COR-L47 (cell line): ENCODE measurements at regions not wholly inside any gene's neighbourhood (a gene's known extent, or its start where the extent isn't known, plus 50 kb on each side); places are given as distances from the start of the nearest gene placed in this dataset.

Source experiments
- DNase-seq: peaks from one replicate; lab custom pipeline; 2025; lab: John Stamatoyannopoulos, UW

DNA sequence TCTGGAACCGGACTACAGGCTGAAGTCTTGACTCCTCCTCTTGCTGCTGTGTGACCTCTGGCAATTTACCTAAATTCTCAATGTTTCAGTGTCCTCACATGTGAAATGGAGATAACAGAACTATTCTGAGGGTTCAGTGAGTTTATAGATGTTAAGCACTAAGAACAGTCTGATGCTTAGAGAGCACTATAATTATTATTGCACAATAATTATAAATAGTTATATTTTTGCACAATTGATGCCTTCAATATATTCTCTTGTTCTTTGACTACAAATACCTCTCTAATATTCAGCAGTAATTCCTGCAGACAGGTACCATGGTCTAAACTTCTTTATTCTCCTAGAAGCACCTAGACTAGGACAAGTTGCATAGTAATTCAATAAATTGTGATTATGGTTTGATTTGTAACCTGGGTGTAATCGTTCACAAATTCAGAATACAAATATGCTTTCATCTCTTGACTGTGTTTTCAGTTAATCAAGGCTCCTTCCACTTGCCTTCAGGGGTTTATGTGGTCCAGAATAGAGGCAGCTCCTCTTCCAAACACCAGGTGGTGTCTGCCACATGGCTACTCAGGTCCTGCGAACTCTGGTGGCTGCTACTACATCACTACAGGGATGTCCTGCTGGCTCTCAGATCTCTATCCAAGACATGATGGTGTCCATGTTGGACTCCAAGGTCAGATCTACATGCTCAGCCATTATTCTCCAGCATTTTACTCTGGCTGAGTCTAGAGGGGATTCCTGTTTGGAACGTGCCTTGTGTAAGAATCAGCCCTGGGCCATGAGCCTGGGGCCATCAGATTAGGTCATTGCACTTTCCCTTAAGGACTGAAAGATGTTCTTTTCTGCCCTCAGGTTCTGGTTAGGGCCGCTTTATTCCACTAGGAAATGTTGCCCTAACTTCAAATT is 103.4 kb downstream of the QRFPR start:
- DNase-seq, result peak; percentile 6

DNA sequence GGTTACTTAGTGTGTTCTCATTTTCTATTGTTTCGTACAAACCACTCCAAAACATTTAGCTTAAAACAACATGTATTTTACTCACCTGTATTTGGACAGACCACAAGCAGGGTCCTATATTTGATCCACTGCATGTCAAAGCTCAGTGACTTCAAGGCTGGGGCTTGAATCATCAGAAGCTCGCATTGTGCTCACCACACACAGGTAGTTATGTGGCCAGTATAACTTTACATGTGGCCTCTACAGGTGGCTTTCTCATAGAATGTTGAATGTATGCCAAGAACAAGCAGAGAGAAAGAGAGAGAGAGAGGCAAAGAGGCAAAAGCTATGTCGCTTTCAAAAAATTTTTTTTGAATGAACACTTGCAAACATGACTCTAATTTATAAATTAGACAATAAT is 107.6 kb downstream of the QRFPR start:
- DNase-seq, result no peak

DNA sequence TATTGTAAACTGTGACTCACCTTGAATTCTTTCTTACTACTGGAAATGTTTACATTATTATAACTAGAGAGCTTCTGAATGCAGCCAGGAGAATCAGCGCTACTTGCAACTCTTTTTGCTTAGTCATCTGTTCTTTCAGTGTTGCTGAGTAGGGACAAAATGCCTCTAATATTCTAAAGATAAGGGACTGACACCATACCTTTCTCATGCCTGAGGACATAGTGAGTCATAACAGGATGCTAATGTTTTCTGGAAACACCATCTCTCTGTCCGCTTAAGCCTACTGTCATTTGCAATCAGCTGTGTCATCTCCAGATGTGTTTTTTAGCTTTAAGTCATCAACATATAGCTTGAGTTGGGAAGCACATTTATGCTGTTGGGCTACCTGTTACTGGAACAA is 108.3 kb downstream of the QRFPR start:
- DNase-seq, result no peak

DNA sequence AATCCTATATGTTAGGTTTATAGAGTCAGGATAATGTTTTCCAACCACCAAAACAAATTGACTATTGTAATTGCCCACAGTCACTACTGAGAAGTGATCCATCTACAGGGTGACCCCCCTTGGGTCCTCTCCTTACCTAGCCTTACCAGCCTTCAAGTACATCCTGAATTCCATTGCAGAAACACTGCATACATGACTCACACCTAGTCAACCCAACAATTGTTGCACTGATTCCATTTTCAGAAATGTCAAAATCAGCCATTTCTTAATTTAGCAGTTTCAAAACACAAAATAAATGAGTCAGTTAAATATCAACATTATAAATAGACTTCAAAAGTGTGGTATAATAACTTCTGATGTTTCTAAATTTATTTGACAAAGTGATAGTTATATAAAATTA is 106.3 kb upstream of the TNIP3 start:
- no peak for DNase-seq

- no peak for DNase-seq
Observed at GRCh38 chr4:121269001-121269400, 104.9 kb upstream of the TNIP3 start.

GRCh38 chr4:121266982-121267381 is 102.9 kb upstream of the TNIP3 start:
- no peak for DNase-seq

GRCh38 chr4:121256887-121257466 is 92.9 kb upstream of the TNIP3 start:
- DNase-seq, result no peak

DNA sequence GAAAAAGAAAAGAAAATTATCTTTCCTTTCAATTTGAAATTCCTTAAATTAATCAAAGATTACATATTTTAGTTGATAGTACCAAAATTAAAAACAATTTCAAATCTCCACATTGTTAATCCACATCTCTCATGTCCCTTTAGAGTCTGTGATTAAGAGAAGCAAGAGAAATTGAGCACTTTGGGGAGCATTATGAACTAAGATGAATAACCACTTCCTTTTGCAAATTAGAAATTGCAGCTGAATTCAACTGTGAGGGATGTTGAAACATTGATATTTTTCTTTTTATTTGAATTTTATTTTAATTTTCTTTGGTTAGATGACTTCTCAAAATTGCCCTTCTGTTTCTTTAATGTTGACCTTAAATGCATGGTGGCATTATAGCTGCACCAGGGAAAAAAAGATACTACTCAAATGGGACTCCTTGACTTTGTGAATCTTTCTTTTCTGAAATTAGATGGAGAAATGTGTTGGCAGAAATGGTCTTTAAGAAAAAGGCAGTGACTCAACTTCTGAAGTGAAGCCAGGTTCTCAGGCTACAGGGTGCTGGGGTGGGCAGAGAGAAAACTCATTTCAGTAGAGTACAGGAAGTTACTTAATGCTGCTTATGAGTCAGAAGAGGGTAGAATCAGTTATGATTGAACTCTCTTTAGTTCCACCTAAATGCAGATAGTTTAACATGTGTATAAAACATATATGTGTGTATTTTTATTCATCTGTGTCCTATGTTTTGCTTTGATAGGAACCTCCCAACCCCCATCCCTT is 92.0 kb upstream of the TNIP3 start:
- no peak for DNase-seq

DNA sequence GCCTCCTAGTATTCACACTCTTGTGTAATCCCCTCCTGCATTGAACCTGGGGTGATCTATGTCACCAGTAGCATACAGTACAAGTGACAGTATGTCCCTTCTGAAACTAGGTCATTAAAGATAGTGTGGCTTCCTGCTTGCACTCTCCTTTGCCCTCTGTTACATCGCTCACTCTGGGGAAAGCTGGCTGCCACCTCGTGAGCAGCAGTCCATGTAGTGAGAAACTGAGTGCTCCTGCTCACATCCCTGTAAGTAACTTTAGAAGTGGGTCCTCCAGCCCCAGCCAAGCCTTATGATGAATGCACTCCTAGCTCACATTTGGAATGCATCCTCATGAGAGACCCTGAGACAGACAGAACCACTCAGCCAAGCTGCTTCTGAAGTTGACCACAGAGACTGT is 89.8 kb upstream of the TNIP3 start:
- DNase-seq, result no peak

GRCh38 chr4:121252224-121252806 is 88.2 kb upstream of the TNIP3 start:
- DNase-seq, result peak; percentile 59

DNA sequence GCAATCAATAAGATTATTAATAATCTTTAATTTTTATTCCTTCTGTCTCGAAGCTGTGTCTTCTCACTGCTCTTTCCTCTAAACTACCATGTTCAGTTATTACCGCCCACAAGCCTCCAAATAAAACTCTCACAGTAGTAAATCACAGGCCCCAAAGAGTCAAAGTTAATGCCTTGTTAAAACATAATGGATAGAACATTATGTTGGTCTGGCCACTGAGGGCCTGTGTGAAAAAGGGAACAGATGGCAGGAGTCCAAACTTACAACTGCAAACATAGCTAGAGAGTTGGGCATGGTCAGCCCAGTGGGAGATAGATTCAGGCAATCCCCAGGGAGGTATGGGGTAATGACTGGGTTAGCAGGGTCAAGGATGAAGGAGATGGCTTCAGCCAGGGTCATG is 84.6 kb upstream of the TNIP3 start:
- DNase-seq, result no peak

DNA sequence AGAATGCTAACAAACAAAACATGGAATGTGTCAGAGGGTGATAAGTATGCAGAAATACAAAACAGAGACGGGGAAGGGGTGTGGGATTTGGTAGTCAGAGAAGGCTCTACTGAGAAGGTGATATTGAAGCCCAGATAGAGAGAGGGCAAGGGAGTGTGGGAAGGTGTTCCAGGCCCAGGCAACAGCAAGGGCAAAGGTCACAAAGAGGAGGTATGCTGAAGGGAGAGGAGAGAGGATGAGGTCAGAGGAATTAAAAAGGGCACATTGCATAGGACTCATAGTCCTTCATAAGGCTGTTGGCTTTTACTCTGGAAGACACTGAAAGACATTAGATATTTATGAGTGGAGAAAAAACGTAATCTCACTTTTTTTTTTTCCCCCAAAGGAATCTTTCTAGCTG is 82.6 kb upstream of the TNIP3 start:
- no peak for DNase-seq

DNA sequence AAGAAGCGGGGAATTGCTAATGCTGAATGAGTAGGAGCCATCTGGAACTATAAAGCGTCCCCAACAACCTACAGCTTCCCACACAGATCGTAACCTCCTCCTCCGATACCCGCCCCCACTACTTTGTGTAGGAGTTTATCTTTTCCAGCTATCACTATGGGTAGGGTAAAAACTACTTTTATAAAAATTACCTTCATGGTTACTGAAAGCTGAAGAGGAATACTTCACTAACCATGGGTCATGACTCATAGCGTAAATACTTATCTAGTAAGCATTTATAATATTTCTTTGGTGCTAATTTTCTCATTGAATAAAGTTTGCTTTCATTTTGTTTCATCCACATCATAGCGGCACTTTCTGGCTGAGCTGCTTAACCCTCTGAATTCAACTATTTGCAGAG is 79.4 kb upstream of the TNIP3 start:
- no peak for DNase-seq

DNA sequence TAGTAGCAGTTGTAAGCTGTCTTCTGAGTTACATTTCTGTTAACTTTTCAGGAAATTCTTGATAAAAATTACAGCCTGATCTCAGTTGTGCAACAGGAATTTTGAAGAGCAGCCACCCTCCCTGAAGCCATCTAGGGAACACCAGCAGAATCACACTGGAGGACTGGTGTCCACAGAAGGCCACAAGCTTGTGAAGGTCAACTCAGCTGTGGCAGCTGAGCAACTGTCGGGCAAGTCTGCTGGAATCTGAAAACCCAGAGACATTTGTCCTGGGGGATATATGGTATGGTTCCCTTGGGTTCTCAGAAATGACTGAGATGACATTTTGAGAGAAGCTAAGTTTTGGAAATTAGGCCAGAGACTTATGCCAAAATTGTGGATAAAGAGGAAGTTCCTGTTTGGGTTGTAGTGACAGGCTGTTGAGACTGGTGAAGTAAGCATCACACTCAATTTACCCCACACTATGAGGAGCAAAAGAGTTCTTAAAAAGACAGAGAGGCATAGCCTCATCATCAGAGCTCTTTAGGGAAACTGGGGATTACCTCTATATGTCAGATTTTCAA is 78.1 kb upstream of the TNIP3 start:
- no peak for DNase-seq

DNA sequence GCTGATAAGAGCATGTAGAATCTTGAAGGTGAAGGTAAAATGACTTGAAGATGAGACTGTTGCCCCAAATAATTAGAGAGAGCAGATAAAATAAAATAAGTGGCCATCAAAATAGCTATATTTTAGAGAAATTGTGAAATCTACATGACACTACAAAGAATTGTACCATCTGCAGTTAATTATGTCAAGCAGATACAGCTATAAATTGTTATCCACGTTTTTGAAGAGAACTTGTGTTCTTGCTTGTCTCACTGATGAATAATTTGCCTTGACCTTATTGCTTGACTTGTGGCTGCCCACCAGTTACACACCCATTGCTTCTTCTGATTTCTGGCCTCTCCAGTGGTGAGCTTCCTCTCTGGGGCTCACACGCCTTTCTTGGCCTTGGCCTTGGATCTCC is 75.8 kb upstream of the TNIP3 start:
- no peak for DNase-seq

- no peak for DNase-seq
Observed at GRCh38 chr4:121238461-121238860, 74.3 kb upstream of the TNIP3 start.

DNA sequence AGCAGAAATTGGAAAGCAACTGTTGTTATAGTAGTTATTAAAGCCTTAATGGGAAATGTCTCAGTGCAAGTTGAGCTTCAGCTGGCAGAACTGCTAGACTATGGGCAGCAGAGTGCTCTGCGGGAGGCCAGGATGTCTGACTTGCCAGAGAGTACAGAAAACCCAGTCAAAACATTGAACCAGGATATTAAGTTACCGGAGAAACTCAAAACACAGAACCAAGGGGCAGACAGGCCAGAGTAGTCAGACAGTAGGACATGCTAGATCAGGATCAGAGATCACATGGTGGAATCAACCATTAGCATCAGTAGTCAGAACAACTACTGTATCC is 72.9 kb upstream of the TNIP3 start:
- no peak for DNase-seq

- no peak for DNase-seq
Observed at GRCh38 chr4:121236353-121237068, 72.4 kb upstream of the TNIP3 start.

GRCh38 chr4:121233982-121234381 is 69.9 kb upstream of the TNIP3 start:
- no peak for DNase-seq

DNA sequence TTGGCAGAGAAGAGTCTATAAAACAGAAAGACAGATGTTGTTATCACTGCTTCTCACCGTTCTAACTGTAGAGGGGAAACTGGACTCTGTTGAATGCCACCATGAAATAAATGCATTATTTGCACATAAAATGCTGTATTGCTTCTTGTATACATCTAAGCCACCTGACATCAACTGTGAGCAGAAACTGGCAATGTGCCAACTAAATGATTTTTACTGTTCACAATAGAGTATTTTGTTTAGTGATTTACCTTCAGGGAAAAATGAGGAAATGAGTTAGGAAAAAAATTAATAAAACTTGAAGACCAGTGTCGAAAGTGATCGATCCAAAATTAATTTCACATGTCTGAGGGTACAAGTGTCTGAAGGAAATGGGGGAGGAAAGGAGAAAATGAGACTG is 65.9 kb upstream of the TNIP3 start:
- no peak for DNase-seq

- DNase-seq, result no peak
Observed at GRCh38 chr4:121228848-121229247, 64.7 kb upstream of the TNIP3 start.

- DNase-seq, result no peak
Observed at GRCh38 chr4:121227341-121227792, 63.2 kb upstream of the TNIP3 start.
